Activated CD8-positive, alpha-beta memory T cell treated with anti-CD3 and anti-CD28 coated beads for 1 hour (primary cell): ENCODE measurements at regions not wholly inside any gene's neighbourhood (a gene's known extent, or its start where the extent isn't known, plus 50 kb on each side); places are given as distances from the start of the nearest gene placed in this dataset.
"Not testable (repeated sequence)": the region's sequence is repeated elsewhere in the genome, so short reads cannot be mapped to it uniquely, and the experiment has no call there.

Source experiments
- DNase-seq, 2 donors: peaks; one replicate each; pipeline ENCODE4 v3.0.0-alpha.2; 2020; ENCODE audit warnings: low read depth in 1 of 2; ENCODE audit errors: extremely low read depth in 1 of 2

- DNase-seq = no peak
These were observed 503.3 kb downstream of the RNF144A start for GRCh38 chr2:7420530-7420929.

GRCh38 chr2:7424481-7424880 is 507.3 kb downstream of the RNF144A start:
- no peak for DNase-seq

- no peak for DNase-seq
These were observed 510.3 kb downstream of the RNF144A start for GRCh38 chr2:7427293-7428060.

- no peak for DNase-seq
These were observed 511.4 kb downstream of the RNF144A start for GRCh38 chr2:7428454-7429204.

- DNase-seq = no peak
These were observed 512.5 kb downstream of the RNF144A start for GRCh38 chr2:7429733-7430132.

- DNase-seq = no peak
These were observed 513.2 kb downstream of the RNF144A start for GRCh38 chr2:7430421-7430868.

GRCh38 chr2:7430869-7431641 is 513.8 kb downstream of the RNF144A start:
- DNase-seq = no peak

GRCh38 chr2:7432436-7432835 is 515.2 kb downstream of the RNF144A start:
- no peak for DNase-seq

GRCh38 chr2:7436096-7436906 is 519.1 kb downstream of the RNF144A start:
- no peak for DNase-seq

- DNase-seq = no peak
These were observed 519.9 kb downstream of the RNF144A start for GRCh38 chr2:7437141-7437540.

GRCh38 chr2:7437716-7438632 is 520.8 kb downstream of the RNF144A start:
- no peak for DNase-seq

- no peak for DNase-seq
These were observed 521.6 kb downstream of the RNF144A start for GRCh38 chr2:7438855-7439254.

- DNase-seq = no peak
These were observed 523.8 kb downstream of the RNF144A start for GRCh38 chr2:7440977-7441376.

GRCh38 chr2:7441841-7442240 is 524.6 kb downstream of the RNF144A start:
- not testable (repeated sequence) for DNase-seq

GRCh38 chr2:7444626-7445025 is 527.4 kb downstream of the RNF144A start:
- no peak for DNase-seq

GRCh38 chr2:7448578-7449264 is 531.5 kb downstream of the RNF144A start:
- DNase-seq = no peak

GRCh38 chr2:7449298-7449697 is 532.1 kb downstream of the RNF144A start:
- no peak for DNase-seq

GRCh38 chr2:7450188-7450832 is 533.1 kb downstream of the RNF144A start:
- DNase-seq = no peak

GRCh38 chr2:7450833-7451190 is 533.6 kb downstream of the RNF144A start:
- DNase-seq = no peak
